Stimulated activated naive CD8-positive, alpha-beta T cell treated with anti-CD3 and anti-CD28 coated beads, Interleukin-15, Interleukin-2, amounts not matched to agents 100 U/mL and 50 U/mL, for 24 hours (primary cell): ENCODE measurements at regions not wholly inside any gene's neighbourhood (a gene's known extent, or its start where the extent isn't known, plus 50 kb on each side); places are given as distances from the start of the nearest gene placed in this dataset.

Experiments
- ATAC-seq: fragments of 150-1000 bp; cut with Tn5 transposase; one replicate; pipeline ENCODE4 v1.10.0; 2021
- DNase-seq: peaks from one replicate; pipeline ENCODE4 v3.0.0; 2021

- DNase-seq (peak; percentile 22), ATAC-seq (no peak)
Measured at GRCh38 chr2:41782306-41783158, 265.3 kb upstream of the PKDCC start.

GRCh38 chr2:41784496-41784895, 263.3 kb upstream of the PKDCC start:
- DNase-seq (no peak), ATAC-seq (no peak)

GRCh38 chr2:41785251-41786022, 262.4 kb upstream of the PKDCC start:
- no peak for DNase-seq

GRCh38 chr2:41791523-41791922, 256.3 kb upstream of the PKDCC start:
- ATAC-seq (no peak), DNase-seq (peak; percentile 7)

More at GRCh38 chr2:41785251-41786022, 262.4 kb upstream of the PKDCC start:
- no peak for ATAC-seq

- no peak for DNase-seq
Measured at GRCh38 chr2:41803361-41803760, 244.5 kb upstream of the PKDCC start.

GRCh38 chr2:41806286-41806685, 241.5 kb upstream of the PKDCC start:
- DNase-seq (no peak), ATAC-seq (no peak)

More at GRCh38 chr2:41803361-41803760, 244.5 kb upstream of the PKDCC start:
- ATAC-seq, result no peak

- DNase-seq (no peak), ATAC-seq (no peak)
Measured at GRCh38 chr2:41821167-41821566, 226.7 kb upstream of the PKDCC start.

GRCh38 chr2:41826921-41827320, 220.9 kb upstream of the PKDCC start:
- ATAC-seq (no peak), DNase-seq (no peak)

GRCh38 chr2:41827354-41827971, 220.4 kb upstream of the PKDCC start:
- DNase-seq (no peak), ATAC-seq (no peak)

GRCh38 chr2:41828052-41828643, 219.7 kb upstream of the PKDCC start:
- DNase-seq, result no peak
- ATAC-seq, result no peak

- no peak for DNase-seq
Measured at GRCh38 chr2:41829052-41829451, 218.8 kb upstream of the PKDCC start.

GRCh38 chr2:41830600-41830999, 217.2 kb upstream of the PKDCC start:
- ATAC-seq (no peak), DNase-seq (no peak)

More at GRCh38 chr2:41829052-41829451, 218.8 kb upstream of the PKDCC start:
- ATAC-seq, result peak; percentile 49

- ATAC-seq, result no peak
- DNase-seq, result no peak
Measured at GRCh38 chr2:41832218-41832617, 215.6 kb upstream of the PKDCC start.

- DNase-seq (no peak), ATAC-seq (no peak)
Measured at GRCh38 chr2:41835401-41835800, 212.4 kb upstream of the PKDCC start.

GRCh38 chr2:41836948-41837347, 210.9 kb upstream of the PKDCC start:
- ATAC-seq, result no peak
- DNase-seq, result peak; percentile 16

GRCh38 chr2:41837610-41838009, 210.2 kb upstream of the PKDCC start:
- no peak for ATAC-seq
- DNase-seq, result no peak

- DNase-seq (peak; percentile 97), ATAC-seq (peak; percentile 100)
Measured at GRCh38 chr2:41840702-41841551, 206.9 kb upstream of the PKDCC start.

GRCh38 chr2:41846962-41847361, 200.9 kb upstream of the PKDCC start:
- ATAC-seq (no peak), DNase-seq (no peak)

GRCh38 chr2:41847744-41848441, 199.9 kb upstream of the PKDCC start:
- ATAC-seq (no peak), DNase-seq (no peak)

- DNase-seq, result no peak
- ATAC-seq, result no peak
Measured at GRCh38 chr2:41851554-41851953, 196.3 kb upstream of the PKDCC start.
